GM12874 (cell line): ENCODE measurements at regions not wholly inside any gene's neighbourhood (a gene's known extent, or its start where the extent isn't known, plus 50 kb on each side); places are given as distances from the start of the nearest gene placed in this dataset.

Source experiments
- TF ChIP-seq, protein P1 (sequence below): IDR thresholded peaks from 2 replicates; pipeline ENCODE4 v1.5.1; 2011; ENCODE audit warnings: low read depth, mild to moderate bottlenecking, control low read depth, low read length, moderate library complexity; ENCODE audit not compliant: insufficient read depth

DNA sequence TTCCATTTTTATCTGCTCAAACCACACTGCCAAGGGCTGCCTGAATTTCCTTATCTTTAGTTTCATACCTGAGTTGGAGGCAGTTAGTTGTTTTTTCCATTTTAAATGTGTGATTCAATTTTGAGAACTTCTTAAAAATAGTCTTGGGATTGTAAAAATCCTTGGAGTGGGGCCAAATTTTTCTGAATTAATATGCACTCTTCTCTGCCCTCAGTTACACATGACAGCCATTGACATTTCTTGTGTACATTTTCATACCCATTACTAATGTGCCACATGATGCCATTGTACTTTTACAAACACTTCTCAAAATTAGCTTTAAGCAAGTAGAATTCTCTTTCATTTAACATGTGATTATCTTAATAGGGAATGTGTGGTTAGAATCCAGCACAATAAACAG, 141.7 kb downstream of the C3orf38 start:
- TF ChIP-seq, protein P1, sequence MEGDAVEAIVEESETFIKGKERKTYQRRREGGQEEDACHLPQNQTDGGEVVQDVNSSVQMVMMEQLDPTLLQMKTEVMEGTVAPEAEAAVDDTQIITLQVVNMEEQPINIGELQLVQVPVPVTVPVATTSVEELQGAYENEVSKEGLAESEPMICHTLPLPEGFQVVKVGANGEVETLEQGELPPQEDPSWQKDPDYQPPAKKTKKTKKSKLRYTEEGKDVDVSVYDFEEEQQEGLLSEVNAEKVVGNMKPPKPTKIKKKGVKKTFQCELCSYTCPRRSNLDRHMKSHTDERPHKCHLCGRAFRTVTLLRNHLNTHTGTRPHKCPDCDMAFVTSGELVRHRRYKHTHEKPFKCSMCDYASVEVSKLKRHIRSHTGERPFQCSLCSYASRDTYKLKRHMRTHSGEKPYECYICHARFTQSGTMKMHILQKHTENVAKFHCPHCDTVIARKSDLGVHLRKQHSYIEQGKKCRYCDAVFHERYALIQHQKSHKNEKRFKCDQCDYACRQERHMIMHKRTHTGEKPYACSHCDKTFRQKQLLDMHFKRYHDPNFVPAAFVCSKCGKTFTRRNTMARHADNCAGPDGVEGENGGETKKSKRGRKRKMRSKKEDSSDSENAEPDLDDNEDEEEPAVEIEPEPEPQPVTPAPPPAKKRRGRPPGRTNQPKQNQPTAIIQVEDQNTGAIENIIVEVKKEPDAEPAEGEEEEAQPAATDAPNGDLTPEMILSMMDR = no peak

DNA sequence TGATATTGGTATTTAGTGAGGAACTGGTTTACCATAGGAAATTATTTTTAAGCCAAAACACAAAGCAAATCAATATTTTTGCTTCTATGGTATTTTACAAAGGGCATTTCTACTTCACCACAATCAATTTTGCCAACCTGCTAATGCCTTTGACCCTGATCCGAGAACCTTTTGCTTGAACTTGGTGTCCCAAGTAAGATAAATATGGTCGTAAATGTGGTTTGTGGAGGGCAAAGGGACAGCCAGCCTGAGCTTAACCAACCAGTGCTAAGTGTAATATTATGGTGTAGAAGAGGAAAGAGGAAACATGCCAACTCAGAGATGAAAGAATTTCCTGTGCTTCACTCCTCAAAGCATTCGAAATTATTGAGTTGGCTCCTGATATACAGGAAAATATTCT, 148.4 kb downstream of the C3orf38 start:
- TF ChIP-seq, protein P1 = no peak

DNA sequence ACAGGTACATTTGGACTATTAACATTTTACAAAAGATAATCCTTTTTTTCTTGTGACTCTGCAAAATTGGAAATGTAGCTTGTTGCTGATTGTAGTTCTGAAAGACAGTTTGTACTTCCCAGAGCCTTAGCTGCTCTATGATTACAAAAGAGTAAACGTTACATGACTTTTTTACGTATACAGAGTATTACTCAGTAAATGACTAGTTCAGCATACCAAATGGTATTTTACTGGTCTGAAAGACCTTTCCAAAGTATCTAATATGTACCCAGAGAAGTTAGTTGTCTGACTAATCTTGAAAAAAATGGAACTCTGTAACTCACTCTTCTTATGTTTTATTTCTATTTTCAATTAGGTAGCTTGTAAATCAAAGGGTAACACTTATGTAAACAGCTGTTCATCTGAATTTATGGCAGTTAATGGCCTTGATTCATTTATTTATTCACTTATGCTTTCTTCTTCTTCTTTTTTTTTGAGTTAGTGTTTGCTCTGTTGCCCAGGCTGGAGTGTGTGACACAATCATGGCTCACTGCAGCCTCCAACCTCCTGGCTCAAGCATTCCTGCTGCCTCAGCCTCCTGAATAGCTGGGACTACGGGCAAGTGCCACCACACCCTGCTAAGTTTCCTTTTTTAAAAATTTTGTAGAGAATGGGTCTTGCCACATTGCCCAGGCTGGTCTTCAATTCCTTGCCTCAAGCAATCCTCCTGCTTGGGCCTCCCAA, 151.7 kb downstream of the C3orf38 start:
- TF ChIP-seq, protein P1 = no peak

DNA sequence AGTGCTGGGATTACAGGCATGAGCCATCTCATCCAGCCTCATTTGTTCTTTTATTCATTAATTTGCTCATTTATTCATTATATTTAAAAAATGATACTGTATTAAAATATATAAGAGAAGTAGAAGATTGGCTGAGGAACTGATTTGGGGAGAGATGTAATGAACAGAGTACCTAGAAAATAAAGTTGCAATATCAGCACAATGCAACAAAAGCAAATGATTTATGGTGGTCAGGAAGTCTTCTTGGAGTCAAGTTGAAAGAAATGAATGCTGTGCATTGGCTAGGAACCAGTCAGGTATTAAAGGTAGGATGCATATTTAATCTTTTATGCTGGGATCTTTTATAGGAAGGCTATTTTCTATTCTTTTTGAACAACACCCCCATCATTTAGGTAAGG, 152.2 kb downstream of the C3orf38 start:
- TF ChIP-seq, protein P1 = no peak

DNA sequence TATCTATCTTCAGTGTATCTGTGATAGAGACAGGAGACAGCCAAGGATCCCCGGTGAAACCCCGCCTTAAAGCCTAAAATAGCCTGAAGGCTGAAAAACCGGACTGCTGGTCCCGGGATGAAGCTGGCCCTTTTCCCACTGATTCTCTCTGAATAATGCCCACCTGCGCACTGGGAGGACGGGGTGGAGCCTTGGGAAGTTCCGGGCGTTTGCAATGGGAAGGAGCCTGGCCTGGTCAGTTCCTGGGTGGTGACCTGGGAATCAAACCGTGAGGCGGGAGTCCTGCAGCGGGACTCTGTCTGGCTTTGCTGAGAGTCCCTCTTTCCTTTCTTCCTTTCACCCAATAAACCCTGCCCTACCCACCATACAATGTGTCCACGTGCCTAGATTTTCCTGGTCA, 157.9 kb downstream of the C3orf38 start:
- TF ChIP-seq, protein P1 = no peak

DNA sequence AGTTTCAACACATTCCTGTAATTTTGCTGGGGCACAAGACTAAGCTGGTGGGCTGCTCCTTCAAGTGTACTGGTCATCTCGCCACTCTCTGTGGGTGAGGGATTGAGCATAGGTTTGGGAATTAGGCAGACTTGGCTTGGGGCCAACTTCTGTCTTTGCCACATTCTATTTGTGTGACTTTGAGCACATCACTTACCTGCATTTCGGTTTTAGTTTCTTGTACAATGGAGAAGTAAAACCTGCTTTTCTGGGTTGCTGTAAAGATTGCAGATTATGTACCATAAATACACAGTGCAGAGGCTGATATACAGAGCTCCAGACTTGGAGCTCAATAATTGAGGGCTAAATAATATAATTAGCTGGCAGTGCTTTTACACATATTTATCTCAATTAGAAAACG, 162.1 kb downstream of the C3orf38 start:
- TF ChIP-seq, protein P1 = no peak

DNA sequence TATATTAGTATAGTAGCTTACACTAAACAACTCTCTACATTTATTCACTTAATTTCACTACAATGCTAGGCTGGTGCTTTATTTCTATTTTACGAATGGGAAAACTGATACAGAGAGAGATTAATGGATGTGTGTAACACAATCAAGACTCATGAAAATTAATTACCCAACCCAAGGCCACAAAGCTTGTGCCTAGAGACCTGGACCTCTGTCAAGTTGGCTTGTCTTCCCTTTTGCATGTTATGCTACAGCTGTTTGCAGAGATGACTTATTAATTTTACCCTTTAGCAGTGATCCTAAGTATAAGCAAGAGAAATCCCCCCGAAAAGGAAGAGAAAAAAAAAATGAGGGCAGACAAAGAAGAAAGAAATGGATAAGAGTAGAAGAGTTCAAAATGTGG, 162.5 kb downstream of the C3orf38 start:
- TF ChIP-seq, protein P1 = no peak
